GM18873 (cell line): ENCODE measurements at regions not wholly inside any gene's neighbourhood (a gene's known extent, or its start where the extent isn't known, plus 50 kb on each side); places are given as distances from the start of the nearest gene placed in this dataset.
"Not testable (repeated sequence)": the region's sequence is repeated elsewhere in the genome, so short reads cannot be mapped to it uniquely, and the experiment has no call there.

Source experiments
- ATAC-seq: cut with Tn5 transposase; IDR thresholded peaks from one replicate; pipeline ENCODE4 v1.9.1; 2021; ENCODE audit warnings: mild to moderate bottlenecking, moderate library complexity, moderate number of reproducible peaks; ENCODE audit not compliant: unreplicated experiment, low FRiP score

DNA sequence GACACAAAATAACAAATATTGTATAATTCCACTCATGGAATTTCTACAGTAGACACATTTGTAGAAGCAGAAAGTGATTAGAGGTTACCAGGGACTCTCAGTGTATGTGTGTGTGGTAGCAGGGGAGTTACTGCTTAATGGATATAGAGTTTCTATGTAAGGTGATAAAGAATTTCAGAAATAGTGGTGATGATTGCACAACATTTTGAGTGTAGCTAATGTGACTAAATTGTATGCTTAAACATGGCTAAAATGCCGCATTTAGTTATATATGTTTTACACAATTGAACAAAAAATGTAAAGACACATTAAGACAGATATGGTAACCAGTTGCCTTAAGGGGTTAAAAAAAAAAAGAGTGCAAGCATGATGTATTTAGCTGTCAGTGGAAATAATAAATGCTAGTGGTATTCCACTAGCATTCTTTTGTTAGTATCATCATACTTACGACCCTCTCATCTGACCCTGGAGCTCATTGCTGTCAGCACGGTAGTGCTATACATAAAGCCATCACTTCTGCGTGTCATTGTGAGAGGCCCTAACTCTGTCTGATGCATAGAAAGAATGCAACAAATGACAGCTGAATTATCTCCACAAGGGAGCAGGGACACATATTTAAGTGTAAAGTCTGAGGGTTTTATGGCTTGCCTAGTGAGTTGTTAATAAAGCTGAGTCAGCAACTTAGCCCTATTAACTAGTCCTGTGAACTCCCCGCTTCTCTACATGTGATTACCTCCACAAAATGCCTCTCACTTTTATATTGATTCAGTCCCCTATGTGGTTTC, 134.1 kb upstream of the RXFP2 start:
- no peak for ATAC-seq

DNA sequence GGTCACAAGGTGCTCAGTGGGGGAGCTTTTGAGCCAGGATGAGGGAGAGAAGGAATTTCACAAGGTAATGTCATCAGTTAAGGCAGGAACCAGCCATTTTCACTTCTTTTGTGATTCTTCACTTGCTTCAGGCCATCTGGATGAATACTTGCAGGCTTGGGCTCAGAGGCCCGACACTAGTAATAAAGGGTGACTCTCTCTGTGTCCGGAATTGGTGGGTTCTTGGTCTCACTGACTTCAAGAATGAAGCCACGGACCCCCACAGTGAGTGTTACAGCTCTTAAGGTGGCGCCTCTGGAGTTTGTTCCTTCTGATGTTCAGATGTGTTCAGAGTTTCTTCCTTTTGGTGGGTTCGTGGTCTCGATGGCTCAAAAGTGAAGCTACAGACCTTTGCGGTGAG, 131.8 kb upstream of the RXFP2 start:
- not testable (repeated sequence) for ATAC-seq

DNA sequence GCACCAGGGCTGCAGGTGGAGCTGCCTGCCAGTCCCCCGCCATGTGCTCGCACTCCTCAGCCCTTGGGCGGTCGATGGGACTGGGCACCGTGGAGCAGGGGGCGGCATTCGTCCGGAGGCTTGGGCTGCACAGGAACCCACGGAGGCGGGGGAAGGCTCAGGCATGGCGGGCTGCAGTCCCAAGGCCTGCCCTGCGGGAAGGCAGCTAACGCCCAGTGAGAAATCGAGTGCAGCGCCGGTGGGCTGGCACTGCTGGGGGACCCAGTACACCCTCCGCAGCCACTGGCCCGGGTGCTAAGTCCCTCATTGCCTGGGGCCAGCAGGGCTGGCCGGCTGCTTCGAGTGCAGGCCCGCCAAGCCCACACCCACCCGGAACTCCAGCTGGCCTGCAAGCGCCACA, 130.5 kb upstream of the RXFP2 start:
- not testable (repeated sequence) for ATAC-seq

DNA sequence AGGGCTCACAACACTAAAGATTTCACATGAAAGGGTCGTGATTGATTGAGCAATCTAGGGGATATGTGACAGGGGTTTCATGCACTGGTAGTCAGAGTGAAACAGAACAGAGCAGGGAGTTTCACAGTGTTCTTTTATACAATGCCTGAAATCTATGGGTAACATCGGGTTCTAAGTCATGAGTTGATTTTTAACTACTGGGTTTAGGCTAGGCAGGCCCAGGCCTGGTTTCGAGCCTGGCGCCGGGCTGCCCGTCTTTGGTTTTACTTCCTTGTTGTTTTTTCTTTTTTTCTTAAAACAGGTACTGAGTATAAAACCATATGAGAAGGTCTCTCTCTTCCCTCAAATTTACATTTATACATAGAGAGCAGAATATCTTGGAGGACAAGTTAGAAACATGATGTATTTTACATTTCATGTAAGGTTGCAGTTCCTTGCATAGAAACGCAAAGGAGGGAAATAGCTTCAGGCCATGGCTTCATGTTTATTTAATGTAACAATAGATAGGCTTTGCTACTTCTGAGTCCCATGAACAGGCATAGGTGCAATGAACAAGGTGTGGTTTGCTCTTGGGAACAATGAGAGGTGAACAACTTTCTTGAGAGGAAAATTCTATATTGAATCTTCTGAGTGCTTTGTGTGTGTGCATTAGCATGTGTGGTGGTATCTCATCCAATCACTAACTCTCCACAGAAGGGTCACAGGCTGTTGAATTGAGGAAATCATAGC, 128.9 kb upstream of the RXFP2 start:
- ATAC-seq = no peak

DNA sequence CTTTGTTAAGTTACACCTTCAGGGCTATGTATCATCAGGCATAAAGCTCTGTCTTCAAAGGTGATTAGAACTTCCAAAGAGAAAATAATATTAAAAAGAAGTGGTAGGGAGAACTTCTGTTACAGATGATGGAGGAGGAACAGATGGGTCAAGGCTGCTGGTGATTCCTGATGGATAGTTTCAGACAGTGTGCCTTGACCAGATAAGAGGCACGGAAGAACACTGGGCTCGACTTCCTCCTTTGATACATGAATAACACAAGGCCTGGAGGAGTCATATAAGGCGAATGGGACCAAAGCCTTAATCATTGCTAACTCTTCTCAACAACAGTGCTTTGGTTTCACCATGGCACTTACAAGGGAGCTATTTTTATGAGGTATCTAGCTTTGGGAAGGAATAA, 128.1 kb upstream of the RXFP2 start:
- no peak for ATAC-seq

DNA sequence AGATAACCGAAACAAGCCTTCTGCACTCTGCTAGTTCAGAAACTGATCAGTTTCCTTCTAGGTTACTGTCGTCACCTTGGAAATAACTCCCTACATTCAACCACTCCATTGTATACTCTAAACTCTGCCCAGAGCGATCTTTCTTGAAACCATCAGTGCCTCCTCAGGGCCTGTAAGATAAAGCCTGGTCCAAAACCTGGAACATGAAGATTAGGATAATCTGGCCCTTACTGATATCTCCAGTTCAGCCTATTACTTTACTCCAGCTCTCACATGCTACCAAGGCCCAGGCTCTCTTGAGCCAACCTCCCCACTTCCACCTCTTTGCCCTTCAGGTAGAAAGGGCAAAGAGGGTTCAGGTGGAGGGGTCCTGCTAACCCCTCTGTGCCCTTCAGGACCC, 125.3 kb upstream of the RXFP2 start:
- no peak for ATAC-seq

DNA sequence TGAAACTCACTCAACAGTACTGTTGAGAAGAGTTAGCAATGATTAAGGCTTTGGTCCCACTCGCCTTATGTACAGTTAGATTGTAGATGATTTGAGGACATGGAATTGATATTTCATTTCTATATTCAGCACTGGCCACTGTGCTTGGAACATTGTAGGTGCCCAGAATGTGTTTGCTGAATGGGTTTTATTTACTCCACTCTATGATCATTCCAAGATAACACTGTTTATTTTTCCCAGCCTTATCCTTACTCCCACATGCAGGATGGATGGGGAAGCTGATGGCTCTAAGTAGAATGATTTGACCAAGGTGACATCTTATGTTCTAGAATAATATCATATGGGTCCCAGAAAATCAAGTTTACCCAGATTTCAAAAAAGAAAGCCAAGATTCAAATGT, 124.6 kb upstream of the RXFP2 start:
- ATAC-seq = no peak

DNA sequence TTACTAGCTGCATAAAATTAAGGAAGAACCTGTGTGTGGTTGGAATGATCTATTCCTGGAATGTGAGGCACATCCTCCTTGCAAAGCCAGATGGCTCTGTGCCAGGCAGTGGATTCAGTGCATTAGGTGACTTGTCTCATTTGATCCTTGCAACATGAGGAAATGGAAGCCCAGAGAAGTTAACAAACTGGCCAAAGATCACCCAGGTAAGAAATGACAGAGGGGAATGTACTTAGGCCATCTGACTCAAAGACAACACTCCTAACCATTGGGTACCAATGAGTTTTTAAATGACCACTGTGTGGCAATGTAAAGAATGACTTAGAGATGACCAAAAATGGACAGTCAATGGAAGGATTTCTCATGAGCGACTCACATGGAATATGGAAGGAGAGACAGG, 114.2 kb upstream of the RXFP2 start:
- no peak for ATAC-seq

DNA sequence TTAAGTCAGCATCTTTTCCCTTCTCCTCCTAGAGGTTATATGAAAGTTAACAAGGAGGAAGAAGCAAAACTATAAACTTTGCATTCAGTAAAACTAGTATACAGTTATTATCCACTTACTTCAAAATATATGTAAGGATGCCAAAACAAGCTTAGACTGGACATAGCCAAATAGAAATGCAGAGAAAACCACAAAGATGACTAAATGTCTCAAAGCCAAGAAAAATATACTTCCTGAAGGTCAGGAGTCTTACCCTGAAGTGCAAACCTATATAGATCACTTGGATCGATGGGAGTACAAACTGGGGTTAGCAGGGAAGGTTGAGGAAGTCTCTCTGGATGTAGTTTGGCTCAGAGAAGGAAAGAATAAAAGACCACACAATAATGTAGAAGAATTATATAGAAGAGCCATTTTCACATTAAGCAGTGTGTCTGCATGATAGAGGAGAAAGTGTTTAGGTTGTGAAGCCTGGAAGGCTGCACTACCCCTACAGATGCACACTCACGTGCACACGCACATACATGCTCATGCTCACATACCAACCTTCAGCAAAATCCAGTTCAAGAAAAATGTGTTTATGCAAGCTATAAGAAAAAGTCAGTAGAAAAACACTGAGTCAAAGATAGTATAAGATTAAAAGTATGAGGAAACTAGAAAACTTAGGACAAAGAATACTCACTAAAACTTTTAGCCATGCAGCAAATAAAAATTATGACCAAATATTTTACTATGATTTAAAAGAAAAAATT, 112.1 kb upstream of the RXFP2 start:
- no peak for ATAC-seq

DNA sequence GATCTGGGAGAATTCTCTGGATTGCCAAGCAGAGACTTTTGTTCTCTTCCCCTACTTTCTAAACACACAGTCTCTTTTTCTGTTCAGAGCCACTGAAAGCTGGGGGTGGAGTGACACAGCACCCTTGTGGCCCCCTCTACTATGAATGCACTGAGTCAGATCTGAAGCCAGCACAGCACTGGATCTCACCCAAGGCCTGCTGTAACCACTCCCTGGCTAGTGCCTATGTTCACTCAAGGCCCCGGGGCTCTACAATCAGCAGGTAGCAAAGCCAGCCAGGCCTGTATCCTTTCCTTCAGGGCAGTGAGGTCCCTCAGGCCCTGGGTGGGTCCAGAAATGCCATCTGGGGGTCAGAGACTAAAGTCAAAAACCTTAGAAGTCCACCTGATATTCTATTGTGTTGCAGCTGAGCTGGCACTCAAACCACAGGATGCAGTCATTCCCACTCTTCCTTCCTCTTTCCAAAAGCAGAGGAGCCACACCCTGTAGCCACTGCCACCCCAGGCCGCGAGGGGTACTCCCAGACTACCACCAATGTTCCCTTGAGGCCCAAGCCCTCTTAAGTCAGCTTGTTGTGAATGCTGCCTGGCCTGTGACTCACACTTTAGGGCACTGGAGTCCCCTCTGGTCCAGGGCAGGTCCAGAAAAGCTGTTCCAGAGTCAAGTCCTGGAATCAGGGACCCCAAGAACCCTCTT, 110.1 kb upstream of the RXFP2 start:
- no peak for ATAC-seq

DNA sequence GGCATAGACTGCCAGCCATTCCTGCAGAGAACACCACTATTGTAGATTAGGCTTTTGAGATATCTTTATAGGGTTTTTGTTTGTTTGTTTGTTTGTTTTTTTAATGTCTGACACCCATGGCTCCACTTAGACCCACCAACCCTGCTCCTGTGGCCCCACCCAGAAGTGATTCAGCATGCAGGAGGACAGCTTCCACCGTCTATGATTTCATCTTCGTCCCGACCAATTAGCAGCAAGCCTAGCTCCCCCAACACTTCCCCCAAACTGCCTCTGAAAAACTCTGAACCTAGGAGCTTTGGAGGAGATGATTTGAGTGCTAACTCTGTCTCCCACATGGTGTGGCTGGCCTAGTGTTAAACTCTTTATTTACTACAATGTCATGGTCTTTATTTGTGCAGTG, 108.3 kb upstream of the RXFP2 start:
- ATAC-seq = no peak

DNA sequence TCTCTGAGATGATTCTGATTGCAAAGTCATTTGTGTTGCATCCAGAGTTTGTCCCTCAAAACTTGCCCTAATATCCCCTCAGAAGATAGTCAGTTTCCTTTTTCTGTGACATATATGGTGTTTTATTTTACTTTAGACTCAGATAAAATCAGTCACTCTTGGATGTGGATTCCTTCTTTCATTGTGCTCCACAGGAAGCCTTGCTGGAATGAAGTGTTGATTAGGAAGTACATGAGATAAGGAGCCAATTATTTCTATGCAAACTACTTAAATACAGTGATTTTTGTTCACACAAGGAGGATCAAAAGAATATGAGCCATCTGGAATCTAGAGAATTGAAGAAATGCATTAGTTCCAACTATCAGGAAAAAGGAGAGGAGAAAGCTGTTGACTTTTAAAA, 107.6 kb upstream of the RXFP2 start:
- ATAC-seq = no peak

DNA sequence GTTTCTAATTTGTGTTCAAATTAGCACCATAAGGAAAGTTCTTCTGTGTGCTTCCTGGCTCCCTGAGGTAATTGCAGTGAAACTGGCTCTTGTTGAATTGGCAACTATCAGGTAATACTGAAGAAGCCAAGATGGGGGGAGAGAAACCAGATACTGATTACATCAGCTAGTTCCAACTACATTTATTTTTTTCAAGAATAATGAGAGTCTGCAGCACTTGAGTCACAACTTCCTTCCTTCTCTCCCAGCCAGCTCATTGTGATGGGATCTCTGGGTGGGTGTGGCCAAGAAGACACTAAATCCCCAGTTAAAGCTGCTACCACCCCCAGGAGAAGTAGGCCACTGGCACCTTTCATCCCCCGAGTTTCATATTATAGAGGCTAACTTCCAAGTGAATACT, 100.7 kb upstream of the RXFP2 start:
- no peak for ATAC-seq

DNA sequence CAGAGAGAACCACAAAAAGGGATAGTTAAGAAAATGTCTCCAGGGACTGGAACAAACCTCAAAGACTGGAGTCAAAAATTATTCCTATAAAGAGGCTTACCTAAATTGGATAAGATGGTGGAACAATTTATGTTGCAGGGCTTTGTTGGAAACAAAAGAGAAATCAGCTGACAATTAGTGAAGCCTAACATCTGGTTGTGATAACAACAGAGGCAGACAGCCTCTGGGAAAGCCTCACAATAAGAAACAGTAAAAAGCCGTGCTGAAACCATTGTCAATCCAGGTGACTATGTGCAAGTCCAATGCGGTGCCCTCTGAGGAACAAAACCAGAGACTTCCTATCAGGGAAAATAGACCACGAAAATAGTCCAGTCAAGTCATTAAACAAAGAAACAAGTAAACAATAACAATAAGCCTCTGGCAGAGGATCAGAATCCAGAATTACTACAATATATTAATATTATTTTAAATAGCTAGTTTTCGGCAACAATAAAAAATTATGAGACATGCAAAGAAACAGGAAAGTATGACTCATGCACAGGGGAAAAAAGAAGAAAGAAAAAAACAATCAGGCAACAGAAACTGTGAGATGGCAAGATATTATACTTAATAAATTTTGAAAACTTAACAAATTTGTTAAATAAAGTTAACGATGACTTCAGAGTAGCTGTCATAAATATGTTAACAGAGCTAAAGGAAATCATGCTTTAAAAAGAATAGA, 99.7 kb upstream of the RXFP2 start:
- ATAC-seq = no peak

DNA sequence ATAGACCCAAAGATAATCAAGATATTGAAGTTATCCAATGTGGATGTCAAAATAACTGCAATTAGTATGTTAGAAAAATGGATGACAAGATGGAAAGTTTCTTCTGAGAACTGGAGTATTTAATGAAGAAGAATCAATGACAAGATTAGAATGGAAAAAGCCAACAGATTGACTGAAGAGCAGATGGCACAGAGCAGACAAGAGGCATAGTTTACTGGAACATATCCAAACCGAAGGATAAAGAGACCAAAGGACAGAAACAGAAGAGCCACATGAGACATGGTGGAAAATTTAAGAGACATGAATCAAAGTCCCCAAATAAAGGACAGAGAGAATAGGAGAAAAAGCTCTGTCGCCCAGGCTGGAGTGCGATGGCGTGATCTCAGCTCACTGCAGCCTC, 89.6 kb upstream of the RXFP2 start:
- ATAC-seq = no peak

DNA sequence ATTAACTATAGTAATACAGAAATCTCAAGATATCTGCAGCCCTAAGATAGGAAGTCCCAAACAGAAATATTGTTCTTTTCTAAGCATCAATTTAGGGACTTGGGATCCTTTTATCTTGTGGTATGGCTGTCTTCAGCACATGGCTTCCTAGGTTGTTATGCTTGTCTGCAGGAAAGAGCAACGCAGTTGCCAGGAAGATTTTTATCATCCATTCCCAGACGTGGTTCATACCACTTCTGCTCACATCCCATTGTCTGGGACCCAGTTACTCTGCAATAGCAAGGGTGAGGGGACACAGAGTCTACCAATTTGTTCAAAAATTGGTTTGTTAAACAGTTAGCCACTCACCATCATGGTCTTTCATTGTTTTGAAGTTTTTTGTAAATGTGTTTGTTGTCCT, 85.6 kb upstream of the RXFP2 start:
- ATAC-seq = no peak

DNA sequence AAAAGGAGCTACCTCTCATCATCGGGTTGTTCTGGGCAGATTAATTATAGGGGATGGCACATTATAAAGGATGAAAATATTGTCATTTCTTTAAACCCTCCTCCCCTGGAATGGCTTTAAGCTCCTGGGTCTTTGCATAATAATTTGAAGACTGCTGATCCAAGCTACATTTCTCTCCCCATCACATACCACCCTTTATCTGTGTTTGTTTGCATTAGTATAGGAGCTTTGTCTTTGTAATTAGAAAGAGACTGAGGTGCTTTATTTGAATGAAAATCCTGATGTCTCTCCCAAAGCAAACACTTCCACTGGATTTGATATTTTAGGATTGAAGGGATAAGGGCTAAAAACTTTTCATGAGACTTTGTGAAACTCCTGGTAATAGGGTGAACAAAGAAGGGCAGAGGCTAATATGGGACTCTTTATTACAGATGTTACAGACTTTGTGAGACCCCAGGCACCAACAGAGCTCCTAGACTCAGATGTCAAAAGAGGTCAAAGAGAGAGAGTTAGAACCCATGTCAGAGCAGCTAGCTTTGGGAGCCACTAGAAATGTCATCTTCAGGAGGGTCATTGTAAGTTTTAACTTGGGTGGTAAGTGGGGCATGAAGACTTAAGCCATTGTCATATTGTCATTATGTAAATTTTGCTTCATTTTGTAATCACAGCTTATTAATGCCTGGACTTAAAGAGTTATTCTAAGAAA, 75.3 kb upstream of the RXFP2 start:
- ATAC-seq = no peak

DNA sequence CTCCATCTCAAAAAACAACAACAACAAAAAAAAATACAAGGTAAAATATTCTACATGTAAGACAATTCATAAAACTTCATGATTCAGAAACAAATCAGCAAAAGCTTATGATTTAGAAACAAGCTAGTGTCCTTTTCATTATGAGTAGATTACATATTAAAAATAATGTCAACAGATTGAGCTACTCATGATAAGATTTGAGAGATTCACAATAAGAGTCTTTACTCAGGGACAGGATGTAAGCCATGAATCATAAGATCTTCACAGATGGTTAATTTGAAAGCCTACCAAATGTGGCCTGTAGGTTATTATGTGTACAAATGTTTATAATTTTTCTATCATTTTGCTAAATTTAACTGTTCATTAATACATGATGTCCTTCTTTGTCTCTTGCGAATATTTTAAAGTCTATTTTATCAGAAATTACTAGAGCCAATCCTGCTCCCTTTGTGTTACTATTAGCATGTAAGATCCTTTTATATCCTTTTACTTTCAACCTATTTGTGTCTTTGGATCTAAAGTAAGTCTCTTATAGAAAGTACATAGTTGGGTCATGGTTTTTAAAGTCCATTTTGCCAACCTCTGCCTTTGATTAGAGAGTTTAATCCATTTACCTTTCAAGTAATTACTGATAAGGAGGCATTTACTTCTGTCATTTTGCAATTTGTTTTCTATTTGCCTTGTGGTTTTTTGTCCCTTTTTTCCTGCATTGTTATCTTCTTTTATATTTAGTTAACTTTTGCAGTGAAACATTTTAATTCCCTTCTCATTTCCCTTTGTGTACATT, 68.3 kb upstream of the RXFP2 start:
- no peak for ATAC-seq

DNA sequence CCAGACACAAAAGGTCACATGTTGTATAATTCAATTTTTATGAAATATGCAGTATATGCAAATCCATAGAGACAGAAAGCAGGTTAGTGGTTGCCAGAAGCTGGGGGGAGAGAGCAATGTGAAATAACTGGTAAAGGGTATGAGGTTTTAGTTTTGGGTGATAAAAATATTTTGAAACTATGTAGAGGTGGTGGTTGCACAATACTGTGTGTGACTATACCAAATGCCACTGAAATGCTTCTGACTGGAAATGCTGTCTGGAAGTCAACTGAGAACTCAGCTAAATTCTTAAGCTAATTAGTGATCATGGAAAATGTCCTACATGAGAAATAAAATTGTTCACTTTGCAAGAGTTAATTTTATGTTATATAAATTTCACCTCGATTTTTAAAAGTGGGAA, 65.3 kb upstream of the RXFP2 start:
- no peak for ATAC-seq
